ENCODE measurements at regions not wholly inside any gene's neighbourhood (a gene's known extent, or its start where the extent isn't known, plus 50 kb on each side); places are given as distances from the start of the nearest gene placed in this dataset.

- TF ChIP-seq ZNF423 (tag by site-specific recombination; IDR thresholded peaks at IDR 0.05) (no peak), ZNF175 (tag by site-specific recombination; IDR thresholded peaks at IDR 0.05) (no peak), ZNF555 (tag by site-specific recombination; conservative IDR thresholded peaks at IDR 0.05) (no peak), ZNF211 (tag by site-specific recombination; IDR thresholded peaks at IDR 0.05; ENCODE audit: low read depth) (no peak), ZNF274 (IDR thresholded peaks at IDR 0.05; ENCODE audit: low read length) (no peak), ZNF274 (tag by site-specific recombination; IDR thresholded peaks at IDR 0.05; ENCODE audit: borderline replicate concordance) (no peak)
Observed at GRCh38 chr5:18970000-18970399, 1018.0 kb downstream of the CDH18 start.

Measured in HEK293 (cell line).